ENCODE measurements at regions not wholly inside any gene's neighbourhood (a gene's known extent, or its start where the extent isn't known, plus 50 kb on each side); places are given as distances from the start of the nearest gene placed in this dataset.

DNA sequence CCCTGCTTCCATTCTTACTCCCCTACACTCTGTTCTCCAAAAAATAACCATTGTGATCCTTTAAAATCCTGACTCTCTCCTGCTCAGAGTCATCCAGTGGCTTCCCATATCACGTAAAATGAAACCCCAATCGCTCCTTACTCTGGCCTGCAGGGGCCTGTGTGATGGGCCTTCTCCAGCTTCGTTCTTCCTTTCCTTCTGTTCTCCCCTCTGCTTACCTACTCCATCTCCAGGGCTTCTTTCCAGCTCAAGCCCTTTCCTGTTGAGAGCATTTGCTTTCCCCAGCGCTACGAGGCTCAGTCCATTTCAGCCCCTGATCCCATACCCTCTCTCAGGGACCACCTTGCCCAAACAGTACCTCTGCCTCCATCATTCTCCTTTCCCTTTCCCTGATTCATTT lies 144.4 kb upstream of the ARHGAP5 start:
- TF ChIP-seq, protein P1, sequence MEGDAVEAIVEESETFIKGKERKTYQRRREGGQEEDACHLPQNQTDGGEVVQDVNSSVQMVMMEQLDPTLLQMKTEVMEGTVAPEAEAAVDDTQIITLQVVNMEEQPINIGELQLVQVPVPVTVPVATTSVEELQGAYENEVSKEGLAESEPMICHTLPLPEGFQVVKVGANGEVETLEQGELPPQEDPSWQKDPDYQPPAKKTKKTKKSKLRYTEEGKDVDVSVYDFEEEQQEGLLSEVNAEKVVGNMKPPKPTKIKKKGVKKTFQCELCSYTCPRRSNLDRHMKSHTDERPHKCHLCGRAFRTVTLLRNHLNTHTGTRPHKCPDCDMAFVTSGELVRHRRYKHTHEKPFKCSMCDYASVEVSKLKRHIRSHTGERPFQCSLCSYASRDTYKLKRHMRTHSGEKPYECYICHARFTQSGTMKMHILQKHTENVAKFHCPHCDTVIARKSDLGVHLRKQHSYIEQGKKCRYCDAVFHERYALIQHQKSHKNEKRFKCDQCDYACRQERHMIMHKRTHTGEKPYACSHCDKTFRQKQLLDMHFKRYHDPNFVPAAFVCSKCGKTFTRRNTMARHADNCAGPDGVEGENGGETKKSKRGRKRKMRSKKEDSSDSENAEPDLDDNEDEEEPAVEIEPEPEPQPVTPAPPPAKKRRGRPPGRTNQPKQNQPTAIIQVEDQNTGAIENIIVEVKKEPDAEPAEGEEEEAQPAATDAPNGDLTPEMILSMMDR (conservative IDR thresholded peaks at IDR 0.05; ENCODE audit: low read length): no peak
- no peak for TF ChIP-seq EZH2phosphoT487 (IDR thresholded peaks at IDR 0.05; ENCODE audit: borderline replicate concordance)
